Right ventricle myocardium inferior (tissue), 1 donor: ENCODE measurements at regions not wholly inside any gene's neighbourhood (a gene's known extent, or its start where the extent isn't known, plus 50 kb on each side); places are given as distances from the start of the nearest gene placed in this dataset.
"Not testable (repeated sequence)": the region's sequence is repeated elsewhere in the genome, so short reads cannot be mapped to it uniquely, and the experiment has no call there.

Experiments used
- ATAC-seq: fragments of 200-7000 bp; cut with Tn5 transposase; one replicate; pipeline ENCODE4 v1.9.1; 2020; ENCODE audit warnings: mild to moderate bottlenecking, moderate library complexity
- DNase-seq: peaks from one replicate; pipeline ENCODE4 v3.0.0; 2021; ENCODE audit errors: missing footprints
- intact Hi-C: fragments of 100-400 bp; cut with DNase I; formaldehyde crosslinking; loops from one replicate; pipeline ENCODE4 v1.11.0; 2022
- donor health status: DM: no; HTN: yes; CAD: no; lungs with severe emphysema.

- DNase-seq = no peak
- intact Hi-C loops = no loop called here
- ATAC-seq = no peak
Measured at GRCh38 chr1:163983097-163983496, 575.9 kb upstream of the PBX1 start.

DNA sequence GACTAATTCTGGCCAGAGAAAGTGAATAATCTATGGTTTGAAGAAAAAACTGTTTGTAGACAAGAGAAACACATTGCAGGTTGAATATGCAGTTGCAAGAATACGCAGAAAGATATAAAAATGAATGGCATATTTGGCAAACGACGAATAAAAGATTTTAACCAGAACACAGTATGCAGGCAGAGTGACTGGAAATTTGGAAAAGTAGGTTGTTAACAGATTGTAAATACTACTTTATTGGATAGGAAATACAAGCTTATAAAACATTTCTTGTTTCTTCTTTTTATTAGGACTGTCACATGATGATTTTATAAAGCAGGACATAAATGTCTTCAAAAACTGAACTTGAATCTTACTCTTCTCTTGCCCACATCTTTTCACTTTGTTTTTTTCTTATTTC, 573.3 kb upstream of the PBX1 start:
- no peak for DNase-seq
- intact Hi-C loops = no loop called here
- ATAC-seq = no peak

DNA sequence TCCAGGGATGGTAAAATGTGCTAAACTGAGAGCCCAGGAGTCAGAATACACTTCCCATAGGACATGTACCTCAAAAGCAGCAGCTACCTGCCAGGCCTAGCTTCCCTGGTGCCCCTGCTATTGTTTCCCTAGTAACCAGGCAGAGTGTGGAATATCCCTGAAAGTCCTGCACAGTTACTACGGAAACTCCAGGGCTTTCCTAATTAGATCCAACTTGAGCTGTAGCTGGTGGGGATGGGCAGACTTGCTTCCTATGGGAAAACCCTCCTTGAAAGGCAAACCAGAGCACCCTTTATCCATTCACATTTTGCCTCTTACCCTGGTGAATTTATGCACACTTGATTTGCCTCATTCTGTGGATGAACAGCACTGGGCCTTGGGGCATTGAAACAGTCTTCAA, 559.9 kb upstream of the PBX1 start:
- intact Hi-C loops = no loop called here
- DNase-seq = no peak
- ATAC-seq = no peak

DNA sequence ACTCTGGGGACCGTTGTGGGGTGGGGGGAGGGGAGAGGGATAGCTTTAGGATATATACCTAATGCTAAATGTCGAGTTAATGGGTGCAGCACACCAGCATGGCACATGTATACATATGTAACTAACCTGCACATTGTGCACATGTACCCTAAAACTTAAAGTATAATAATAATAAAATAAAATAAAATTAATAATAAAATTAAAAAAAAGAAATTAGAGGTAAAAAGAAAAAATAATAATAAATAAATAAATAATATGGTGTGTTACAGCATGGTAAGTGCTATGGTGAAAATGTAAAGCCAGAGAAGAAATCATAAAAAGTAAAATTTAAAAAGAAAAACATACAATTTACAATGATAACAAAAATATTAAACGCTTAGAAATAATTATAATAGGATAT, 552.8 kb upstream of the PBX1 start:
- DNase-seq, intact Hi-C loops, ATAC-seq: not testable (repeated sequence)

DNA sequence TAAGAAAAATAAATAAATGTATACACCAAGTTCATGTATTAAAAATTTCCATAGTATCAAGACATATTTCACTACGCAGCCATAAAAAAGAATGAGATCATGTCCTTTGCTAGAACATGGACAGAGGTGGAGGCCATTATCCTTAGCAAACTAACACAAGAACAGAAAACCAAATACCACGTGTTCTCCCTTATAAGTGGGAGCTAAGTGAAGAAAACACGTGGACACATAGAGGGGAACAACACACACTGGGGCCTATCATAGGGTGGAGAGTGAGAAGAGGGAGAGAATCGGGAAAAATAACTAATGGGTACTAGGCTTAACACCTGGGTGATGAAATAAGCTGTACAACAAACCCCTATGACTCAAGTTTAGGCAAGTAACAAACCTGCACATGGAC, 552.4 kb upstream of the PBX1 start:
- ATAC-seq (no peak), DNase-seq (no peak)
- intact Hi-C loops = no loop called here

DNA sequence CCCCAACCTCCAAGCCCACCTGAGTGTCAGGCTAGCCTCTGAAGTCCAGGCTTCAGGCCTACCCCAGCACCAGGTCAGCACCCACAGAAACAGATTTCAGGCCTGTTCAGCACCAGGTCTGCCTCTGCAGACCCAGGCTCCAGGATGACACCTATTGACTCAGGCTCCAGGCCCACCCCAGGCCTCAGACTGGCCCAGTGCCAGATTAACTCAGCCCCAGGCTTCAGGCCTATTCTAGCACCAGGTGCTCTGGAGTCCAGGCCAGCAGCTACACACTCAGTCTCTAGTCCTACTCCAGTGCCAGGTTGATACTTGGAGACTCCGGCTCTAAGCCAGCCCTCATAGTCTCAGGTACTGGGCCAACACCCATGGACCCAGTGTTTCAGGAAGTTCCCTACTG, 541.7 kb upstream of the PBX1 start:
- intact Hi-C loops = no loop called here
- ATAC-seq (no peak), DNase-seq (no peak)

GRCh38 chr1:164020391-164020790, 538.6 kb upstream of the PBX1 start:
- DNase-seq = no peak
- intact Hi-C loops = no loop called here
- ATAC-seq = no peak

GRCh38 chr1:164021813-164022212, 537.2 kb upstream of the PBX1 start:
- no peak for DNase-seq
- no peak for ATAC-seq
- intact Hi-C loops = no loop called here

GRCh38 chr1:164033782-164034181, 525.2 kb upstream of the PBX1 start:
- no peak for ATAC-seq
- no peak for DNase-seq
- intact Hi-C loops = no loop called here

- intact Hi-C loops = no loop called here
- ATAC-seq = no peak
- no peak for DNase-seq
Measured at GRCh38 chr1:164040754-164041153, 518.2 kb upstream of the PBX1 start.

GRCh38 chr1:164051782-164052181, 507.2 kb upstream of the PBX1 start:
- intact Hi-C loops = no loop called here
- DNase-seq (no peak), ATAC-seq (no peak)

- intact Hi-C loops = no loop called here
- DNase-seq = no peak
- no peak for ATAC-seq
Measured at GRCh38 chr1:164054331-164054730, 504.7 kb upstream of the PBX1 start.

DNA sequence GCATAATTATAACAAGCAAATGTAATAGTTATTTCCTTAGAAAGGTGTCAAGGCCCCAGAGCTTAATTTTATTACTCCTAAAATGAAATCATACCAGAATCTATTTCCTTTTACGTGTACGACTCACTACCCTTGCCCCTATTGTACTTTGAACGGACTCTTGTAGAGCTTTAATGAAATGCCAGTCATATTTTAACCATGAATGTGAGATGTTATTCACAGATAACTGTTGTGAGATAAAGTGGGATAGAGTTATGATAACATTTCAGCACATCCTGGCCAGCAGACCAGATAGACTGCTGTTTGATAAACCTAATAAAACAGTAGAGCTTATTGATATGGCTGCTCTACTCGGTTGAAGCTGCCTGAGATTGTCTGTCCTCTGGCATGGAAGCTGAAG, 500.8 kb upstream of the PBX1 start:
- intact Hi-C loops = no loop called here
- no peak for DNase-seq
- ATAC-seq = no peak

GRCh38 chr1:164061528-164061927, 497.5 kb upstream of the PBX1 start:
- ATAC-seq = no peak
- intact Hi-C loops = no loop called here
- DNase-seq = peak; percentile 25

DNA sequence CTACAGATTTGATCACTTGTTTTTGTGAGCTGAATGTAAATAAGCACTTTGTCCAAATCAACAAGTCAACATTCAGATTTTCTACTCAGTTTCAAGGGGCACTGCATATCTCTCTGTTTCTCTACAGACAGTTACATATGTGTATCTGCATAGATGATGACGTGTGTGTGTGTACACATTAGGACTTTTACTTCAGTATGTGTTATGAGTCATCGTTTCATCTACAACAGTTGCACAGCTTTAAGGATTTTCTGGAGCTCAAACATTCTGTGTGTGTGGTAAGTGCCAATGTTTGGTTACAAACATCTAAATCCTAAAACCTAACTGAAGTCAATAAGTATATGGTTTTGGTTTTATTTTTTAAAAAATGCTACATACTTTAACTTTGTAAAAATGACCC, 494.5 kb upstream of the PBX1 start:
- DNase-seq = no peak
- no peak for ATAC-seq
- intact Hi-C loops = no loop called here

- intact Hi-C loops = no loop called here
- no peak for ATAC-seq
- no peak for DNase-seq
Measured at GRCh38 chr1:164071288-164071687, 487.7 kb upstream of the PBX1 start.

- no peak for ATAC-seq
- intact Hi-C loops = no loop called here
Measured at GRCh38 chr1:164086832-164087231, 472.2 kb upstream of the PBX1 start.

DNA sequence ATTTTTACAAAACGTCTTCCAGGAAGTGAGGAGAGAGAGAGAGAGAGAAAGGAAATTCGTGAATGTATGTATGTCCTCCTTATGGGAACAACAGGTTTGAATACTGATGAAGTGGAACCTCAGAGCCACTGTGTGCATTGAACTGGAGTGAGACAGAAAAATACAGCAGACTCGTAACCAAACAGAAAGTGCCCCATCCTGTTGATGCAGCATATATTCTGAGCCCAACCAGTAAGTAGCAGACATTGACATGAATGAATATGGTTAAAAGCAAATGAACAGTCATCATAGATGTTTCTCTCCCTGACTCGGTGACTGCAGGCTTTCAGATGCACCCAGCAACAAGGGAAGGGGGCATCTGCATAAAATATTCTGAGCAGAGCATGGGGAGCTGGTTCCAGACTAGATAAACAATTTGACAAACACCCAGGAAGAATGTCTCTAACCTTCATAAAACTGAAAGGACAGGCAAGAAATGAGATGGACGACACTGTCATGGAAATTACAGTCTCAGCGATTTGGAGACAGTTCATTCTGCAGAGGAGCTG, 471.0 kb upstream of the PBX1 start:
- DNase-seq (no peak), ATAC-seq (no peak)
- intact Hi-C loops = no loop called here

More at GRCh38 chr1:164086832-164087231, 472.2 kb upstream of the PBX1 start:
- no peak for DNase-seq

- ATAC-seq (no peak), DNase-seq (no peak)
- intact Hi-C loops = no loop called here
Measured at GRCh38 chr1:164092603-164093353, 466.2 kb upstream of the PBX1 start.

- ATAC-seq = no peak
- intact Hi-C loops = no loop called here
- no peak for DNase-seq
Measured at GRCh38 chr1:164093543-164093942, 465.4 kb upstream of the PBX1 start.

GRCh38 chr1:164101802-164102201, 457.2 kb upstream of the PBX1 start:
- intact Hi-C loops = no loop called here
- ATAC-seq (no peak), DNase-seq (no peak)
